ENCODE measurements at regions not wholly inside any gene's neighbourhood (a gene's known extent, or its start where the extent isn't known, plus 50 kb on each side); places are given as distances from the start of the nearest gene placed in this dataset.

DNA sequence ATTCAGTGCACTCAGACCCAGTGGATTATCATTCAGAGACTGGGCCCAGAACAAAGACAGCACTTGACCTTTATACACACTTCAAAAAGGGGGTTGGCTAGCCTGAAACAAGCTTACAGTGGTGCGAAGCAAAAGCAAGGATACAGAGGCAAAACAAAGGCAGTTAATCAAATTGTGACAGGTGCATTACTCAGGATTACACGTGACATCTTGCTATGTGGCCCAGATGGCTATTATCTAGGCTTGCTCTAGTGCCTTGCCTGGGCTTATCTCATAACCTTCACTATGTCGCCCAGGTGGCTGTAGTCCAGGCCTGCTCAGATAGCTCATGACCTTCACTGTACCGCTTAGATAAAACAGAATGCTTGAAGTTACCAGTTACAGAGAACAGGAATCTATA is 1092.1 kb upstream of the PRKX start:
- no peak overlapping the region for H3K27ac ChIP-seq
- no peak overlapping the region for H3K4me3 ChIP-seq

DNA sequence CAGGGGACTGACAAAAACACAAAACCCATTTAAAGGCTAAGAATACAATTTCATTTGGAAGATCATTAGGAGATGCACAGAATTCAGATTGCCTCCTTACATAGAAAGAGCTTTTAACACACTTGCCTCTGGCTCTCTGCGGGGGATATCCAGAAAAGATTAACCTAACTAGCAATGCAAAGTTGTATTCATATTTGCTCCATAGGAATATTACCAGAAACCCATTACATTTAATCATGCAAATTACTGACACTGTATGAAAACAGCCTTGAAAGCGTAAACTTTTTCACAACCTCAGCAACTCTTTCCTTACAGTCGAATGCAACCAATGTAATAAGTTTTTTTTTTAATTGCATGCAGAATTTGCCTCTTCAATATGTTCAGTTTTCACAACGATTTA is 1087.3 kb upstream of the PRKX start:
- H3K4me3 ChIP-seq: no peak overlapping the region
- H3K27ac ChIP-seq: no peak overlapping the region

- Histone ChIP-seq H3K4me3 (no peak overlapping the region), H3K27ac (no peak overlapping the region)
These were observed 1074.5 kb upstream of the PRKX start for GRCh38 chrX:4787971-4788370.

GRCh38 chrX:4764888-4765287 is 1051.4 kb upstream of the PRKX start:
- no peak overlapping the region for H3K27ac ChIP-seq
- H3K4me3 ChIP-seq: no peak overlapping the region

GRCh38 chrX:4762196-4762595 is 1048.7 kb upstream of the PRKX start:
- Histone ChIP-seq H3K27ac (no peak overlapping the region), H3K4me3 (no peak overlapping the region)

- H3K27ac ChIP-seq: no peak overlapping the region
- H3K4me3 ChIP-seq: no peak overlapping the region
These were observed 1041.6 kb upstream of the PRKX start for GRCh38 chrX:4754878-4755604.

DNA sequence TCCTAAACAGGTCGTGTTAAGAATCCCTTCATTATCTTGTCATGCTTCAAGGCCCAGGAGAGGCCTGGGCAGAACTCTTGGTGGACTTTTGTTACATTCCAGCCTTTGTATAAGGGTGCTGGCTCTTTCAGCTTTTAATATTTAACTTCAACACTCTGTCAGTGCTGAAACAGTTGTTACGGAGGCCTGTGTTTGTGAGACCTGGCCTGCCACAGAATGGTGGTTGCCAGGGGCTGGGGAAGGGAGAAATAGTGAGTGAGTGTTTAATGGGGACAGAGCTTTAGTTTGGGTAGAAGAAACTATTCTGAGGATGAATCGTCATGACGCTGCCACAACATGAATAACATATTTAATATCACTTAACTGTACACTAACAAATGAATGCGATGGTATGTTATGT is 1027.6 kb upstream of the PRKX start:
- no peak overlapping the region for H3K4me3 ChIP-seq
- H3K27ac ChIP-seq: no peak overlapping the region

GRCh38 chrX:4735299-4735698 is 1021.9 kb upstream of the PRKX start:
- no peak overlapping the region for H3K4me3 ChIP-seq
- H3K27ac ChIP-seq: no peak overlapping the region

DNA sequence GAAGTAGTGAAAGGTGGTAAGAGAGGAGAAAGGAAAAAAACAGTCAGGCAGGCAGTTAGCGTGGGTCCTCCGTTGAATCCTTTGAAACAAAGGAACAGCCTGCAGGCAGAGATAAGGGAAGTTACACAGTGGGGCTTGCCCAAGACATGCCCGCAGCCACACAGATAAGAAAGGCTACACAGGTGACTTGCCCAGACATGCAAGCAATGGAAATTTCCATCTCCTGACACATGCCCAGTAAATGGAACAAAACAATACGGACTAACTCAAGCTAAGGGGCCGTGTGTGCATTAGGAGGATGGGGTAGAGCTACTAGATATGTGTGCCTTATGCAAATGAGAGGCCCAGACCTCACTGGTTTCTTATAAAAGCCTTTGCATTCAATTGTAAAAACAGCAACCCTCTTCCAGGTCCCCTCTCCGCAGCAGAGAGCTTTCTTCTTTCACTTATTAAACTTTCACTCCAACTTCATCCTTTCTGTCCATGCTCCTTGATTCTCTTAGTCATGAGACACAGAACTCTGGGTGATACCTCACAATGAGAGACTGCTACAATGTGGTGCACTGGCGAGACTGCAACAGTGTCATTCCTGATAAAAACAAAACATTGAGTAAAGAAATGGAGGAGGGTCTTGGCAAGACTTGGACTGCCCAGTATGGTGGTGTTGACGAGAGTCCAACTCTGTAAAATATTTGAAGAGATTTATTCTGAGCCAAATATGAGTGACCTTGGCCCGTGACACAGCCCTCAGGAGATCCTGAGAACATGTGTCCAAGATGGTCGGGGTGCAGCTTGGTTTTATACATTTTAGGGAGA is 997.4 kb upstream of the PRKX start:
- Histone ChIP-seq H3K4me3 (no peak overlapping the region), H3K27ac (no peak overlapping the region)

GRCh38 chrX:4708970-4709760 is 995.7 kb upstream of the PRKX start:
- Histone ChIP-seq H3K4me3 (no peak overlapping the region), H3K27ac (no peak overlapping the region)

- H3K4me3 ChIP-seq: no peak overlapping the region
- H3K27ac ChIP-seq: no peak overlapping the region
These were observed 993.5 kb upstream of the PRKX start for GRCh38 chrX:4706961-4707360.

DNA sequence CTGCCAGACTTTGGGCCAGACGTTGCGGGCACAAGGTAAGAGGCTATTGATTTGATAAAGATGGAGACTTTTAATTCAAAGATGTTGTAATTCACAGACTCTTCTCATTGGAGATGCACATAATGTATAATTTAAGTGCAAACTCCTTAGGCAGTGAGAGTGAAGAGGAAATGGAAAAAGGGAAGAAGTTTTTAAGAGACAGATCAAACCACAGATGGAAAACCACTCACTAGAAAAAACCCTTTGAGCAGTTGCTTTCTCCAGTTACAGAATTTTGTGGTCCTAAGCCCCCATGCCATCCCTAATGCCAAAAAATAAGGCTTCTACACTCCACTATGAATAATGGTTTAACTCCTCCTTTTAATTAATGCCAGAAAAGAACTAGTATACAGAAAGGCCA is 977.1 kb upstream of the PRKX start:
- Histone ChIP-seq H3K4me3 (no peak overlapping the region), H3K27ac (no peak overlapping the region)

DNA sequence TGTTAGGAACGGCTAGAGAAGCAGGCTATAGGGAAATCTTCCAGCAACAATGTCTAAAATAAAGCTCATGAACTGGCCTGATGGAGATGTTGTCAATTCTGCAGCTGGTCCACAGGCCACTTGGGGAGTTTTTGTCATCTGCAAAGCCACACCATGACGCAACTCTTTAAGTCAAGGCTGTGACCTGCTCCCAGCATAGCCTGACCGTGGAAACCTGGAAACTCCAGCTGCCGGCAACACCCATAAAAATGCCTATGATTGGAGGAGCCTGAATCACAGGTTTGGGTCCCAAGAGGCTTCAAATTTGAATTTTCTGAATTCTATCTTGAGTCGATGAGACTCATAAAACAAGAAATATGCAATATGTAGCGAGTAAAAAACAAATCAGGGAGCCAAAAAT is 969.2 kb upstream of the PRKX start:
- no peak overlapping the region for H3K27ac ChIP-seq
- no peak overlapping the region for H3K4me3 ChIP-seq

DNA sequence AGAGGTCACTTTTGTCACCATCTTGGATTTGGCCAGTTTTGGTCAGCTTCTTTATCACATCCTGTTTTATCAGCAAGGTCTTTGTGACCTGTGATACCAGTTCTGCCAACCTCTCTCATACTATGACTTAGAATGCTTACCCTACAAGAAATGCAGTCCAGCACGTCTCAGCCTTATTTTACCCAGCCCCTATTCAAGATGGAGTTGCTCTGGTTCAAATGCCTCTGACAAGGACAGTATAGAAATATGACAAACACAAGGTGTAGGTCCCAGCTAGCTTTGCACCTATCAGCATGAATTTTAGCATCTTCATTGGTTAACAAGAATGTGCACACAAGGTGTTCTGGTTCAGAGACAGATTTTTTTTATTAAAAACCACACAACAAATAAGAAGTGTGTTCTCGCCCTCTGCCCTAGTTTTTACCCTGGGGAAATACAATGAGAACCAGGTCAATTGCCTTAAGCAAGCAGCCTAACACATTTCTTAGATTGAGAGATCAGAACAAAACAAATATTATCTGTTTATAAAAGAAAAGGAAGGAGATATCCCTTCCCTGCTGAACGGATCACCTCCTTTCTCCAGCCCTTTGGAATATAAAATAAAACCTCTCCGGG is 962.3 kb upstream of the PRKX start:
- Histone ChIP-seq H3K27ac (no peak overlapping the region), H3K4me3 (no peak overlapping the region)

DNA sequence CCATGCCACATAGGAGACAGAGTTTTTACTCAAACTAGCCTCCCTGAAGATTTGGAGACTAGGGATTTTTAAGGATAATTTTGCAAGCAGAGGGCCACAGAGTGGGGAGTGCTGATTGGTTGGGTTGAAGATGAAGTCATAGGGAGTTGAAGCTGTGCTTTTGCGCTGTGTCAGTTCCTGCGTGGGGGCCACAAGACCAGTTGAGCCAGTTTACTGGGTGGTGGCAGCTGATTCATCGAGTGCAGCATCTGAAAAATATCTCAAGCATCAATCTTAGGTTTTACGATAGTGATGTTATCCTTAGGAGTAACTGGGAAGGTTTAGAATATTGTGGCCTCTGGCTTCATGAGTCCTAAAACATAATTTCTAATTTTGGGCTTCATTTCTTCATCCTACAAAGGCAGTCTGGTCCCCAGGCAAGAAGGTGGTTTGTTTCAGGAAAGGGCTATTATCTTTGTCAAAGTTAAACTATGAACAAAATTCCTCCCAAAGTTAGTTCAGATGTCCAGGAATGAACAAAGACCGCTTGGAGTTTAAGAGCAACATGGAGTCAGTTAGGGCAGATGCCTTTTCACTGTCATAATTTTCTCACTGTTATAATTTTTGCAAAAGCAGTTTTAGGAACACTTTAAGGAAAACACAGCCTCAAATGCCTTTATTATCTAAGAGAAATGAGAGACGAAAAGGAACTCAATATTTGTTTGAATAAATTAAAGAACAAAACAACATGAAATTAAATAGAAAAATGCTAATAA is 960.8 kb upstream of the PRKX start:
- Histone ChIP-seq H3K27ac (no peak overlapping the region), H3K4me3 (no peak overlapping the region)

DNA sequence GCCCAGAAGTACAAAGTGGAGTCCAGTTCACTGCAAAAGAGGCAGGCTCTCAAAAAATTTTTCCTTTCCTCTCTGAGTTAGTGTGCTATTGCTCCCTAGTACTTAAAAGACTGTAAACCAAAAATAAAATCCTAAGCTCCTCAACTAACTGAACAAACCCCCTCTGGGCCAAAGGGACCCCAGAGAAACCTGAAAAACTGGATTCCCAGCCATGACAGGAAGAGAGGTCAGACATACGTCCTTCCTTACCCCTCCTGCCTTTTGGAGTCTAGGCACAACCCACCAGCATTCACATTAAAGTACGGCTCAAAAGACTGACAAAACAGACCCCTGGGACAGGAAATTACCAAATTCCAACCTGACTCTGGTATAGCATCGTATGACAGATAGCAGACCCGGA is 957.9 kb upstream of the PRKX start:
- Histone ChIP-seq H3K27ac (no peak overlapping the region), H3K4me3 (no peak overlapping the region)

DNA sequence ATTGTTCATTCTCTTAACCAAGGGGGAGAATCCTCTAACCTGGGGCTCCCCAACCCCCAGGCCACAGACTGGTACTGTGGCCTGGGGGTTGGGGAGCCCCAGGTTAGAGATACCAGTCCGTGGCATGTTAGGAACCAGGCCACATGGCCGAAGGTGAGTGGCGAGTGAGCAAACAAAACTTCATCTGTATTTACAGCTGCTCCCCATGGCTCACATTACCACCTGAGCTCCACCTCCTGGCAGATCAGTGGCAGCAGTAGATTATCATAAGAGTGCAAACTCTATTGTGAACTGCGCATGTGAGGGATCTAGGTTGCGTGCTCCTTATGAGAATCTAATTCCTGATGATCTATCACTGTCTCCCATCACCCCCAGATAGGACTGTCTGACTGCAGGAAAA is 957.2 kb upstream of the PRKX start:
- Histone ChIP-seq H3K27ac (no peak overlapping the region), H3K4me3 (no peak overlapping the region)

DNA sequence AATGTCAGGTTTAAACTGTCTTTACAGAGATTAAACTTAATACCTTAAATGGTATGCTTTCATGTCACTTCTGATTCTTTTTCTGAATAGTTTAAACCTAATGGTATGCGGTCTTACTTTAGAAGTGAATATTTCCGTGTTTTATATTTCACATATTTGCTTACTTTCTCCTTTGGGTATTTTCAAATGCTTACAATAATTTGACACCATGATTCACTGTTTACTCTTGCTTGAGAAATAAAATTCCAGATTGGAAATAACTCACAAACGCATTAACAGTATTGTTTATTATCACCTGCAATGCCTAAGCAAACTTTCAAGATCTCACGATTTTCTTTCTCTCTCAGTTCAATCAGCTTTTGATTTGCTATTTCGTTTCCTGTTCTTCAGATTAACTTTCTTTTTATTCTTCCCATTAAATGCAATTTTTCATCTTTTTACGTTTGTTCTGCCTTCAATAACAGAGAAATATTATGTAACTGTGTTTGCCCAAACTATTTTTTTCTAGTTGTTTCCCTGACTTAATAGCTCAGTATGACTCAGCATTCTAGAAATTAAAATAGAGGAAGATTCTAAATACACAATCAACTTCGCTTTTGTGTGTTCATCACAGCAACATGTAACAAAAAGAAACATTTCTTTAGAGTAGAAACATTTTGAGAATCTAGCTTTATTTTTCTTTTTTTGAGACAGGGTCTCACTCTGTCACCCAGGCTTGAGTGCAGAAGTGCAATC is 955.5 kb upstream of the PRKX start:
- H3K27ac ChIP-seq: no peak overlapping the region
- H3K4me3 ChIP-seq: no peak overlapping the region

DNA sequence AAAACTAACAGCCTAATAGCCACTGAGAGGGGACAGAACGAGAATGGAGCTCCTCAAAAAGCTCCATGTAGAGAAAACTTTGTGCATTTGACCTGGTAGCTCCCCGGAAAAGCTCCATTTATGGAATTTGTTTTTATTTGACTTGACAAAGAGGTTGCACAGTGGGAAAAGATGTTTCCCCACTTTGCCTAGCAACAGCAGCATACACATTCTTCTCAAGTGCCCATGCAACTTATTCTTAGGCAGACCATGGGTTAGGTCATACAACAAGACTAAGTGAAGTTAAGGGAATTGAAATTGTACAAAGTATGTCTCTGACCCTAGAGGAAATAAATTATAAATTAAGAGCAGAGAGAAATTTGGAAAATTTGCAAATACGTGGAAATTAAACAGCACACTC is 949.6 kb upstream of the PRKX start:
- H3K4me3 ChIP-seq: no peak overlapping the region
- no peak overlapping the region for H3K27ac ChIP-seq
